ENCODE measurements at regions not wholly inside any gene's neighbourhood (a gene's known extent, or its start where the extent isn't known, plus 50 kb on each side); places are given as distances from the start of the nearest gene placed in this dataset.

- no peaks in the 10 kb centered on the region for H3K79me2 ChIP-seq (ENCODE audit: insufficient read depth, low read length)
These were observed 221.5 kb downstream of the SLC4A3 start for GRCh38 chr2:219848882-219849281.

More at GRCh38 chr2:219848882-219849281, 221.5 kb downstream of the SLC4A3 start:
- H3T11ph ChIP-seq (ENCODE audit: low read length): no peak overlapping the region
- no peak overlapping the region for H3K9ac ChIP-seq (ENCODE audit: extremely low read depth, insufficient read length, low read length)
- H3K9me3 Mint-ChIP-seq: no peaks in the 10 kb centered on the region; a peak in 1 of 5 replicates
- H3K4ac ChIP-seq (ENCODE audit: low read depth, low read length): no peak overlapping the region
- peaks cover 16 to 19% of the 10 kb centered on the region in 2 experiments for H3K4me1 Mint-ChIP-seq
- H3K9me3 ChIP-seq (ENCODE audit: control insufficient read depth, low read depth, low read length): no peaks in the 10 kb centered on the region
- H3K56ac ChIP-seq (ENCODE audit: insufficient read length, low read depth, low read length): no peak overlapping the region
- H3K4me2 ChIP-seq (ENCODE audit: insufficient read depth, insufficient read length, low read length): no peak overlapping the region
- H3K79me1 ChIP-seq (ENCODE audit: insufficient read depth, low read depth, low read length, poor library complexity, severe bottlenecking): no peaks in the 10 kb centered on the region
- no peaks in the 10 kb centered on the region for H4K20me1 ChIP-seq (ENCODE audit: control insufficient read depth, insufficient read depth, insufficient read length)
- no peak overlapping the region for H2BK20ac ChIP-seq (ENCODE audit: low read depth, low read length, poor library complexity, severe bottlenecking)
- peaks cover 0 to 2% (median 0%) of the 10 kb centered on the region in 3 experiments; a peak in 2 of 7 replicates for H3K36me3 Mint-ChIP-seq (ENCODE audit: insufficient read depth in 1 of 3, low read depth in 3 of 3)
- H3K27me3 Mint-ChIP-seq (ENCODE audit: low read depth): peaks cover 45% of the 10 kb centered on the region
- H2BK5ac ChIP-seq (ENCODE audit: insufficient read length, low read length): no peak overlapping the region
- H2BK15ac ChIP-seq (ENCODE audit: low read depth, low read length): no peak overlapping the region
- no peak overlapping the region for H3K18ac ChIP-seq (ENCODE audit: insufficient read length, low read depth, low read length)
- DNase-seq: no peak
- no peaks in the 10 kb centered on the region; the same call in 1 of the 2 replicates for H3K4me1 ChIP-seq (ENCODE audit: insufficient read depth, low read length)
- H4K91ac ChIP-seq (ENCODE audit: insufficient read length, low read depth, low read length): no peak overlapping the region
- H4K8ac ChIP-seq (replicated peaks; ENCODE audit: insufficient read length, low read depth, low read length): no peak overlapping the region
- WGBS (ENCODE audit: extremely low coverage, insufficient read length, low lambda C conversion rate): no CpG with 5 or more reads among the region's 3 CpGs
- no peak overlapping the region for H3K27ac Mint-ChIP-seq
- no peak overlapping the region for H2AK5ac ChIP-seq (ENCODE audit: insufficient read length, low read length)
- no peaks in the 10 kb centered on the region for H3K23me2 ChIP-seq (ENCODE audit: insufficient read length, low read depth, low read length, poor library complexity, severe bottlenecking)
- no peak overlapping the region for H2BK120ac ChIP-seq (ENCODE audit: low read depth, low read length, poor library complexity, severe bottlenecking)
- no peak overlapping the region for H2BK12ac ChIP-seq (ENCODE audit: insufficient read length, low read depth, low read length)
- H3K27me3 ChIP-seq (ENCODE audit: insufficient read depth, low read length): no peaks in the 10 kb centered on the region
- no peak overlapping the region for H3K27ac ChIP-seq (ENCODE audit: insufficient read length, low read depth, low read length)
- H4K5ac ChIP-seq (ENCODE audit: insufficient read length, low read depth, low read length): no peak overlapping the region
- no peak overlapping the region for H3K4me3 Mint-ChIP-seq
- H3K14ac ChIP-seq (ENCODE audit: insufficient read depth, low read length): no peak overlapping the region
- TF ChIP-seq CTCF (conservative IDR thresholded peaks at IDR 0.05): no peak
- no peak overlapping the region for H2AFZ ChIP-seq (ENCODE audit: low read length)
- H3K23ac ChIP-seq (ENCODE audit: insufficient read length, low read depth, low read length): no peak overlapping the region
